ENCODE measurements at regions not wholly inside any gene's neighbourhood (a gene's known extent, or its start where the extent isn't known, plus 50 kb on each side); places are given as distances from the start of the nearest gene placed in this dataset.

GRCh38 chr10:55048830-55049498 lies 247.9 kb upstream of the PCDH15 start:
- no peak for TF ChIP-seq POLR2AphosphoS5 (IDR thresholded peaks at IDR 0.05; ENCODE audit: low read depth, low read length)
- TF ChIP-seq REST (IDR thresholded peaks at IDR 0.05; ENCODE audit: insufficient read depth in 1 of 2, low read depth in 2 of 2, low read length in 2 of 2) = no peak
- TF ChIP-seq TAF1 (IDR thresholded peaks at IDR 0.05; ENCODE audit: borderline replicate concordance, insufficient read depth, low read length) = no peak

GRCh38 chr10:55043540-55043939 lies 242.5 kb upstream of the PCDH15 start:
- TF ChIP-seq FOXP2 (optimal IDR thresholded peaks at IDR 0.05; ENCODE audit: borderline replicate concordance, extremely low read depth, extremely low read length, insufficient read depth) (no peak), POLR2AphosphoS5 (IDR thresholded peaks at IDR 0.05; ENCODE audit: low read depth, low read length) (no peak), SIN3A (IDR thresholded peaks at IDR 0.05; ENCODE audit: borderline replicate concordance, insufficient read depth, low read length) (no peak), REST (IDR thresholded peaks at IDR 0.05; ENCODE audit: insufficient read depth in 1 of 2, low read depth in 2 of 2, low read length in 2 of 2) (no peak), TAF1 (IDR thresholded peaks at IDR 0.05; ENCODE audit: borderline replicate concordance, insufficient read depth, low read length) (no peak)

- no peak for TF ChIP-seq FOXP2 (optimal IDR thresholded peaks at IDR 0.05; ENCODE audit: borderline replicate concordance, extremely low read depth, extremely low read length, insufficient read depth)
- no peak for TF ChIP-seq POLR2AphosphoS5 (IDR thresholded peaks at IDR 0.05; ENCODE audit: low read depth, low read length)
- no peak for TF ChIP-seq TAF1 (IDR thresholded peaks at IDR 0.05; ENCODE audit: borderline replicate concordance, insufficient read depth, low read length)
- TF ChIP-seq REST (IDR thresholded peaks at IDR 0.05; ENCODE audit: insufficient read depth in 1 of 2, low read depth in 2 of 2, low read length in 2 of 2) = no peak
These were observed 232.0 kb upstream of the PCDH15 start for GRCh38 chr10:55033061-55033460.

GRCh38 chr10:55024713-55025112 lies 223.7 kb upstream of the PCDH15 start:
- TF ChIP-seq TAF1 (IDR thresholded peaks at IDR 0.05; ENCODE audit: borderline replicate concordance, insufficient read depth, low read length) (no peak), SIN3A (IDR thresholded peaks at IDR 0.05; ENCODE audit: borderline replicate concordance, insufficient read depth, low read length) (no peak), REST (IDR thresholded peaks at IDR 0.05; ENCODE audit: insufficient read depth in 1 of 2, low read depth in 2 of 2, low read length in 2 of 2) (no peak), FOXP2 (optimal IDR thresholded peaks at IDR 0.05; ENCODE audit: borderline replicate concordance, extremely low read depth, extremely low read length, insufficient read depth) (no peak), POLR2AphosphoS5 (IDR thresholded peaks at IDR 0.05; ENCODE audit: low read depth, low read length) (no peak)

- TF ChIP-seq REST (IDR thresholded peaks at IDR 0.05; ENCODE audit: insufficient read depth in 1 of 2, low read depth in 2 of 2, low read length in 2 of 2) (no peak), TAF1 (IDR thresholded peaks at IDR 0.05; ENCODE audit: borderline replicate concordance, insufficient read depth, low read length) (no peak), SIN3A (IDR thresholded peaks at IDR 0.05; ENCODE audit: borderline replicate concordance, insufficient read depth, low read length) (no peak), FOXP2 (optimal IDR thresholded peaks at IDR 0.05; ENCODE audit: borderline replicate concordance, extremely low read depth, extremely low read length, insufficient read depth) (no peak), POLR2AphosphoS5 (IDR thresholded peaks at IDR 0.05; ENCODE audit: low read depth, low read length) (no peak)
These were observed 218.4 kb upstream of the PCDH15 start for GRCh38 chr10:55019439-55019838.
